ENCODE measurements at regions not wholly inside any gene's neighbourhood (a gene's known extent, or its start where the extent isn't known, plus 50 kb on each side); places are given as distances from the start of the nearest gene placed in this dataset.
"Not testable (repeated sequence)": the region's sequence is repeated elsewhere in the genome, so short reads cannot be mapped to it uniquely, and the experiment has no call there.

DNA sequence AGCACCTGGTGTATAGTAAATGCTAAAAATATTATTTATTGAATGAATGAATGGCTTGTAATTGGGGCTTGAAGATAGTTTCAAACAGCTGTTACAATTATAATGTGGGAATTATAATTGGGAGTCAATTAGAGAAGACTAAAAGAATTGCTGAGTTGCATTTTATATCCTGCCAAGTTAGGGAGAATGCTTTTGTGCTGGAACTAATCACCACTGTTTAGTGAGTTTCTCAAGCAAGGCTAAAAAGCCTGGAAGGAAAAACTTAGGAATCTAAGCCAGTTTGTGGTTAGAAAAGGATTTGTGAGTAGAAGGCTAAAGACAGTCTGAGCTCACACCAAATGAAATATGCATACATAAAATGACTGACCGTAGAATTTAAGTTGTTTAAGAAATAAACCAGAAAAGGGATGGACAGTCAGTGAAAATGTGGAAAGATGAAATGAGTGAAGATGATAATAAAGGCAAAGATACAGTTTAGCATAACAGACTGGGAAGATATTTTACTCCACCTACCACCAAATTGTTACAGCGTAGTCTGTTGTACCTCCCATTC, 647.7 kb upstream of the FSHR start:
- DNase-seq: no peak

DNA sequence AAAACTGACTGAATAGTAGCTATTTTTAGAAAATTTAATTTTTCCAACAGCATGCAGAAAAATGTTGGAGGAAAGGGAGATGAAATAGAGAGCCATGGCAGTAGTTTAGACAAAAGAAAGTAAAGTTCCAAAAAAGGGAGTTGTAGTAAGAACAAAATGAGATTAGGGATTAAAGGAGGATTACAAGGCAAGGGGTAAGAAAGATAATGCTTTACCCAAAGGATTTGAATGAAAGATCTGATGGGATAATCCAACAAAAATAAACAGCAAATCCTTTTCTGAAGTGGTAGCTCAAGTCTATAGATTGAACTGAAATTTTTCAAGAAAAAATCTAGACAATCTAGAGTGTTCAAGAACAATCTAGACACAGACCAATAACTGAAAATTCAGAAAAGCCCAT, 644.3 kb upstream of the FSHR start:
- DNase-seq: no peak

- no peak for DNase-seq
These were observed 642.0 kb upstream of the FSHR start for GRCh38 chr2:49796266-49796665.

GRCh38 chr2:49794396-49794795, 640.1 kb upstream of the FSHR start:
- no peak for DNase-seq

- DNase-seq: no peak
These were observed 634.0 kb upstream of the FSHR start for GRCh38 chr2:49788300-49788699.

GRCh38 chr2:49780949-49781348, 626.6 kb upstream of the FSHR start:
- DNase-seq: no peak

DNA sequence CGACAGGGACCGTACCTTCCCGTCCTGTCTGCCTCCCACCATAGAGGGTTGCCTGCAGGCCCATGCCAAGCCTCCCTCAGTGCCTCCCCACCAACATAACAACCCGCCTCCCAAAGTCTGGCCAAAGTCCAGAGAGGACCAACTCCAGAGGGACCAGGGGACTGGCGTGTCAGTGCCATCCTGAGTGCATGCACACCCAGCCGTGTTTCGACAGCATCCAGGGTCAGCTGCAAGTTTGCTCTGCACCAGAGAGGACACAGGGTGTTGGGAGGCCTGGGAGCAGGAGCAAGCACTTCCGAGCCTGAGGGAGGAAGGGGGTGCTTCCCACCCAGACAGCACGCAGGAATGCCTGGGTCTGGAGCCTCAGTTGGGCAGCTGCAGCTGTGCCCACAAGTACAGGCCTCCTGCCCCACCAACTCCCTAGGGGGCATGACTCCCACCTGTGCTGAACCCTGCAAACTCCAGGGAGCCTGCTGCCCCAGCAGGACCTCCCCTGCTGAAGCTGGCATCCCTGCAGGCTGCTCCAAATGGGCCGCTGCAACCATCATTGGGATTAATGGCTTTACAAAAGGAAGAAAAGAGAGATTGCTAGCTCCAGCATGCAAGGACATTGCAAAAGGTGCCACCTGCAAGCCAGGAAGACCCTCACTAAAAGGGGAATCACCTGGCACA, 618.1 kb upstream of the FSHR start:
- no peak for DNase-seq

- peak; percentile 33 for DNase-seq
These were observed 616.6 kb upstream of the FSHR start for GRCh38 chr2:49770919-49771318.

- no peak for DNase-seq
These were observed 613.0 kb upstream of the FSHR start for GRCh38 chr2:49767316-49767715.

GRCh38 chr2:49755777-49756176, 601.5 kb upstream of the FSHR start:
- DNase-seq: no peak

DNA sequence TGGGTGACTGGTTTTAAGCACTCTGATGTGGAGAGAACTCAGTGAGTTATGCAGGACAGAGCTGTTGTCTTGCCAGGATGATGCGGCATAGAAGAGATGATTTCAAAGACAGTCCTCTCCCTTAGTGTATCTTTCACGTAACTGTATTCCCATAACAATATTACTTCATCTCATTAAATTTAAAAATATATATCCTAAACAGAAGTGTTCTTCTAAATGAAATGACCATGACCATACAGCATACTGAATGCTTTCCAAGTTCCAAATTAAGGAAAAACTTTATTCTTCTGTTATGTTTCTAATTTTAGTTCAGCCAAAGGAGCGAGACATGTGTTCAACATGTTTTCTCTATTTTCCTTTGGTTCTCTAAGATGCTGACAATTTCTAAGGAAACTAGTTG, 600.1 kb upstream of the FSHR start:
- no peak for DNase-seq

GRCh38 chr2:49753344-49753985, 599.1 kb upstream of the FSHR start:
- peak; percentile 9 for DNase-seq

DNA sequence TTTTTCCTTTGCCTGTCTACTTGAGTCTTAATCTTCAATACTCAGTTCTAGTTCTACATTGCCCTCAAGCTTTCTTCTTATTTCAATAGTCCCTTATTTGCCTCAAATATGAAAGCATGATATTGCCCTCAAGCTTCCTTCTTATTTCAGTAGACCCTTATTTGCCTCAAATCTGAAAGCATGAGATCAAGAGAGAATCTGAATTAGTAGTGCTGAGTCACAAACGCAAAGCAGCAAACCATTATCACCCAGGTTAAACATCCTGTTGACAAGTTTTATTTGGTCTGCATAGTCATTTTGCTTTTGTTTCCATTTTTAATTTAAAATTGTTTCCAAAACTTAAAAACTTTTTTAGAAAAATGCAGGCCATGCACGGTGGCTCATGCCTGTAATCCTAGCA, 583.3 kb upstream of the FSHR start:
- DNase-seq: no peak

- DNase-seq: not testable (repeated sequence)
These were observed 578.6 kb upstream of the FSHR start for GRCh38 chr2:49732924-49733323.

- DNase-seq: peak; percentile 47
These were observed 564.9 kb upstream of the FSHR start for GRCh38 chr2:49719241-49719640.

DNA sequence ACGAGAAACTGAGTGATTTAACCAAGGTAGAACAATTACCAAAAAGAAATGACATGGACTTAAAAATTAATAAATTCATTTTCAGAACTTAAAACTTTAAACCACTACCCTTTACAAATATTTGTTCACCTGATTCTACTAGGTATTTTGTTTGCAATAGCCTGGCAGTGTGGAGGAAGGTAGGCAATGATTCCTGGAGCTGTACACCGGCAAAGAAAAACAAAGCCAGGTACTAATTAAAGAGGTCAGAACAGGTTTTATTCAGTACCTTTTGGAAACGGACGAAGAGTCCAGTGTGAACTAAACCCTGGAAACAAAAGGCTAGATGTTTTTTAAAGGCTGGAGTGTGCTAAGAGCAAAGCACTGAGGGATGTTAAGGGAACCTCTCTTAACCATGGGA, 561.3 kb upstream of the FSHR start:
- no peak for DNase-seq

DNA sequence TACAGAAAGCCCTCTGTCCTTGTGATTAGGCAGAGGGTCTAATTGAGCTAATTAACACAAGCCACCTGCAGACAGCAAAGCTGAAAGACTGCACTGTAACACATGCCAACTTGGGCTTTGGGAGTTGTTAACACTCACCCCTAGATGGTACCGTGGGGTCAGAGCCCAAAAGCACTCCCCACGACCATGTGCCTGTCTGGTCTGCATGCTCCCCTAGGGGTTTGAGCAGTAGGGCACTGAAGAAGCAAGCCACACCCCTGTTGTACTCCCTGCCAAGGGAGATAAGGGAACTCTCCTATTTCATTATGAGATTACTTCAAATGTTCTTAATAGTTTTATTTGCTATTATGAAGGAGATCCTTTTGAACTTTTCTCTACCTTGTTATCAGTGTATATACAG, 560.1 kb upstream of the FSHR start:
- DNase-seq: peak; percentile 76

DNA sequence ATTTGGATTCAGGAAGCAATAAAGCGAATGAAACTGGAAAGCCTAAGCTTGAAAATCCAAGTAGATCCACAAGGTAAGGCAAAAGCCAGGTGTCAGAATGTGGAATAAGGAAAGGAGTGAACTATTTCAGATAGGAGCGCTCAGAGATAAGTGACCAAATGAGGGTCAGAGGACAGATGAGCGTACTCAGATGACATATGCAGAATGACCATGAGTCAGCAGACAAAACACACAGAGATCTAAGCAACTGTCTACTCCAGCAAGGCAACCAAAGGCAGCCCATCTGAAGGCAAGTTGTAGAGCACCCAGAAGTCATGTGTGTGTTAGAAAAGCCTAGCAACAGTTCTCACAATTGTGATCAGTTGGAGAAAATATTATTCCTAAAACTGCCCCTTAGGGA, 548.4 kb upstream of the FSHR start:
- peak; percentile 7 for DNase-seq

GRCh38 chr2:49693961-49694360, 539.6 kb upstream of the FSHR start:
- no peak for DNase-seq

- DNase-seq: not testable (repeated sequence)
These were observed 537.7 kb upstream of the FSHR start for GRCh38 chr2:49692022-49692421.

GRCh38 chr2:49687918-49688317, 533.6 kb upstream of the FSHR start:
- peak; percentile 42 for DNase-seq

GRCh38 chr2:49686897-49687442, 532.7 kb upstream of the FSHR start:
- DNase-seq: no peak

DNA sequence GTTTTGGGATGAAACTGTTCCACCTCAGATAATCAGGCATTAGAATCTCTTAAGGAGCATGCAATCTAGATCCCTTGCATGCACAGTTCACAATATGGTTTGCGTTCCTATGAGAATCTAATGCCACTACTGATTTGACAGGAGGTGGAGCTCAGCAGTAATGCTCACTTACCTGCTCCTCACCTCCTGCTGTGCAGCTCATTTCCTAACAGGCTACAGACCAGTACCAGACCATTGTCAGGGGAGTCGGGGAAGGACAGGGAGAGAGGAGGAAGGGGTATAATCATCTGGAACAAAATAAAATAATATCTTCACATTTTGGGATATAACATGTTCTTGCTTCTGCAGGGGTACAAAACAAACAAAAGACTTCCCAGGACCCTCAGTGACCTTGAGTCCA, 532.0 kb upstream of the FSHR start:
- no peak for DNase-seq

DNA sequence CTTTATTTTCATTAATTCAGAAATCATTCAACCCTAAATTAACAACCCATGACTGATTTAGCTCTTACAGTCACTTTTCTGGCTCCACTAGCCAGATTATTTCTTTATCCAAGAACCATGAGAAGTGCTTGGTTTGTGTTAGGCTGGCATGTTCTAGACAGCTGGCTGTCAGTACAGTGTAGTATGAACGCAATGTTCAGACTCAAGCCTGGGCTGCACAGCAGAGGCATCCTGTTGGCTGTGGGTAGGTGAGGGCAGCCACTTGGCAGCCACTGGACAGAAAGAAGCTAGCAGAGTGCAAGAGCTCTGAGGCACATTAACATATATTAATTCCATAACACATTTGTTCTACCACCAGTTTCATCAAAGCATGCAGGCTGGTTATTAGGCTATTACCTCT, 522.9 kb upstream of the FSHR start:
- no peak for DNase-seq
